ENCODE measurements at regions not wholly inside any gene's neighbourhood (a gene's known extent, or its start where the extent isn't known, plus 50 kb on each side); places are given as distances from the start of the nearest gene placed in this dataset.

DNA sequence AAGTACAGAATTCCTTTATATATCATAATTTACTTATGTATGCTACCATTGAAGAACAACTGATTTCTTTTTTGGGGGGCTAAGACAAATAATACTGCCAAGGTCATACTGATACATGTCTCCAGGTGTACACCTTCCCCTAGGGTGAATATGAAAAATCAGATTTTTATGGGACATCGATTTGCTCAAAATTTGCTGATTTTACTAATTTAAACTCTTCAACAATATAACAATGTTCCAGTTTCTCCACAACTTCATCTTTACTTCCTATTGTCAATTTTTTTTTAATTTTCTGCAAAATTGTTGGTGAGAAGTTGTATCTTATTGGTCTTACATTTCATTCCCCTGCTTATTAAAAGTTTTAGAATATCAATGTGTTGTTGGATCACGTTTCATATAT lies 495.4 kb upstream of the MANEA start:
- Histone ChIP-seq H3K4me2 (no peak overlapping the region), H3F3A (replicated peaks; ENCODE audit: low read depth) (no peaks in the 10 kb centered on the region), H4K20me1 (replicated peaks; ENCODE audit: insufficient read depth) (no peaks in the 10 kb centered on the region), H3K9me2 (ENCODE audit: insufficient read depth) (no peaks in the 10 kb centered on the region), H3K27ac (ENCODE audit: low read depth) (no peak overlapping the region), H2AFZ (no peak overlapping the region), H3K27me3 (ENCODE audit: insufficient read depth) (no peaks in the 10 kb centered on the region), H3K36me3 (ENCODE audit: insufficient read depth) (no peaks in the 10 kb centered on the region), H3K4me1 (ENCODE audit: insufficient read depth) (no peaks in the 10 kb centered on the region), H3K4me3 (no peak overlapping the region), H3K79me2 (replicated peaks; ENCODE audit: insufficient read depth) (no peaks in the 10 kb centered on the region)
- no peaks in the 10 kb centered on the region for H3K4me1 Mint-ChIP-seq
- TF ChIP-seq, protein P1, sequence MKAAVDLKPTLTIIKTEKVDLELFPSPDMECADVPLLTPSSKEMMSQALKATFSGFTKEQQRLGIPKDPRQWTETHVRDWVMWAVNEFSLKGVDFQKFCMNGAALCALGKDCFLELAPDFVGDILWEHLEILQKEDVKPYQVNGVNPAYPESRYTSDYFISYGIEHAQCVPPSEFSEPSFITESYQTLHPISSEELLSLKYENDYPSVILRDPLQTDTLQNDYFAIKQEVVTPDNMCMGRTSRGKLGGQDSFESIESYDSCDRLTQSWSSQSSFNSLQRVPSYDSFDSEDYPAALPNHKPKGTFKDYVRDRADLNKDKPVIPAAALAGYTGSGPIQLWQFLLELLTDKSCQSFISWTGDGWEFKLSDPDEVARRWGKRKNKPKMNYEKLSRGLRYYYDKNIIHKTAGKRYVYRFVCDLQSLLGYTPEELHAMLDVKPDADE (IDR thresholded peaks at IDR 0.05), result no peak
- TF ChIP-seq NANOG (IDR thresholded peaks at IDR 0.05; ENCODE audit: borderline replicate concordance) (no peak), JUNB (IDR thresholded peaks at IDR 0.05; ENCODE audit: unreplicated experiment) (no peak), CREB1 (CRISPR knock-in tag; IDR thresholded peaks at IDR 0.05; ENCODE audit: low read depth) (no peak), STAT1 (IDR thresholded peaks at IDR 0.05; ENCODE audit: unreplicated experiment) (no peak), ZNF114 (CRISPR knock-in tag; IDR thresholded peaks at IDR 0.05) (no peak), EZH2phosphoT487 (IDR thresholded peaks at IDR 0.05; ENCODE audit: unreplicated experiment) (no peak), ZNF331 (CRISPR knock-in tag; IDR thresholded peaks at IDR 0.05; ENCODE audit: low read depth) (no peak), EZH2 (IDR thresholded peaks at IDR 0.05; ENCODE audit: low read depth, unreplicated experiment) (no peak), POLR2AphosphoS5 (IDR thresholded peaks at IDR 0.05; ENCODE audit: low read depth) (no peak)
- TF ChIP-seq, protein P2, sequence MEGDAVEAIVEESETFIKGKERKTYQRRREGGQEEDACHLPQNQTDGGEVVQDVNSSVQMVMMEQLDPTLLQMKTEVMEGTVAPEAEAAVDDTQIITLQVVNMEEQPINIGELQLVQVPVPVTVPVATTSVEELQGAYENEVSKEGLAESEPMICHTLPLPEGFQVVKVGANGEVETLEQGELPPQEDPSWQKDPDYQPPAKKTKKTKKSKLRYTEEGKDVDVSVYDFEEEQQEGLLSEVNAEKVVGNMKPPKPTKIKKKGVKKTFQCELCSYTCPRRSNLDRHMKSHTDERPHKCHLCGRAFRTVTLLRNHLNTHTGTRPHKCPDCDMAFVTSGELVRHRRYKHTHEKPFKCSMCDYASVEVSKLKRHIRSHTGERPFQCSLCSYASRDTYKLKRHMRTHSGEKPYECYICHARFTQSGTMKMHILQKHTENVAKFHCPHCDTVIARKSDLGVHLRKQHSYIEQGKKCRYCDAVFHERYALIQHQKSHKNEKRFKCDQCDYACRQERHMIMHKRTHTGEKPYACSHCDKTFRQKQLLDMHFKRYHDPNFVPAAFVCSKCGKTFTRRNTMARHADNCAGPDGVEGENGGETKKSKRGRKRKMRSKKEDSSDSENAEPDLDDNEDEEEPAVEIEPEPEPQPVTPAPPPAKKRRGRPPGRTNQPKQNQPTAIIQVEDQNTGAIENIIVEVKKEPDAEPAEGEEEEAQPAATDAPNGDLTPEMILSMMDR (conservative IDR thresholded peaks at IDR 0.05; ENCODE audit: low read depth in 2 of 2), result no peak
- TF ChIP-seq, protein P3, sequence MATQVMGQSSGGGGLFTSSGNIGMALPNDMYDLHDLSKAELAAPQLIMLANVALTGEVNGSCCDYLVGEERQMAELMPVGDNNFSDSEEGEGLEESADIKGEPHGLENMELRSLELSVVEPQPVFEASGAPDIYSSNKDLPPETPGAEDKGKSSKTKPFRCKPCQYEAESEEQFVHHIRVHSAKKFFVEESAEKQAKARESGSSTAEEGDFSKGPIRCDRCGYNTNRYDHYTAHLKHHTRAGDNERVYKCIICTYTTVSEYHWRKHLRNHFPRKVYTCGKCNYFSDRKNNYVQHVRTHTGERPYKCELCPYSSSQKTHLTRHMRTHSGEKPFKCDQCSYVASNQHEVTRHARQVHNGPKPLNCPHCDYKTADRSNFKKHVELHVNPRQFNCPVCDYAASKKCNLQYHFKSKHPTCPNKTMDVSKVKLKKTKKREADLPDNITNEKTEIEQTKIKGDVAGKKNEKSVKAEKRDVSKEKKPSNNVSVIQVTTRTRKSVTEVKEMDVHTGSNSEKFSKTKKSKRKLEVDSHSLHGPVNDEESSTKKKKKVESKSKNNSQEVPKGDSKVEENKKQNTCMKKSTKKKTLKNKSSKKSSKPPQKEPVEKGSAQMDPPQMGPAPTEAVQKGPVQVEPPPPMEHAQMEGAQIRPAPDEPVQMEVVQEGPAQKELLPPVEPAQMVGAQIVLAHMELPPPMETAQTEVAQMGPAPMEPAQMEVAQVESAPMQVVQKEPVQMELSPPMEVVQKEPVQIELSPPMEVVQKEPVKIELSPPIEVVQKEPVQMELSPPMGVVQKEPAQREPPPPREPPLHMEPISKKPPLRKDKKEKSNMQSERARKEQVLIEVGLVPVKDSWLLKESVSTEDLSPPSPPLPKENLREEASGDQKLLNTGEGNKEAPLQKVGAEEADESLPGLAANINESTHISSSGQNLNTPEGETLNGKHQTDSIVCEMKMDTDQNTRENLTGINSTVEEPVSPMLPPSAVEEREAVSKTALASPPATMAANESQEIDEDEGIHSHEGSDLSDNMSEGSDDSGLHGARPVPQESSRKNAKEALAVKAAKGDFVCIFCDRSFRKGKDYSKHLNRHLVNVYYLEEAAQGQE (IDR thresholded peaks at IDR 0.05; ENCODE audit: unreplicated experiment), result no peak
- TF ChIP-seq, protein P4, sequence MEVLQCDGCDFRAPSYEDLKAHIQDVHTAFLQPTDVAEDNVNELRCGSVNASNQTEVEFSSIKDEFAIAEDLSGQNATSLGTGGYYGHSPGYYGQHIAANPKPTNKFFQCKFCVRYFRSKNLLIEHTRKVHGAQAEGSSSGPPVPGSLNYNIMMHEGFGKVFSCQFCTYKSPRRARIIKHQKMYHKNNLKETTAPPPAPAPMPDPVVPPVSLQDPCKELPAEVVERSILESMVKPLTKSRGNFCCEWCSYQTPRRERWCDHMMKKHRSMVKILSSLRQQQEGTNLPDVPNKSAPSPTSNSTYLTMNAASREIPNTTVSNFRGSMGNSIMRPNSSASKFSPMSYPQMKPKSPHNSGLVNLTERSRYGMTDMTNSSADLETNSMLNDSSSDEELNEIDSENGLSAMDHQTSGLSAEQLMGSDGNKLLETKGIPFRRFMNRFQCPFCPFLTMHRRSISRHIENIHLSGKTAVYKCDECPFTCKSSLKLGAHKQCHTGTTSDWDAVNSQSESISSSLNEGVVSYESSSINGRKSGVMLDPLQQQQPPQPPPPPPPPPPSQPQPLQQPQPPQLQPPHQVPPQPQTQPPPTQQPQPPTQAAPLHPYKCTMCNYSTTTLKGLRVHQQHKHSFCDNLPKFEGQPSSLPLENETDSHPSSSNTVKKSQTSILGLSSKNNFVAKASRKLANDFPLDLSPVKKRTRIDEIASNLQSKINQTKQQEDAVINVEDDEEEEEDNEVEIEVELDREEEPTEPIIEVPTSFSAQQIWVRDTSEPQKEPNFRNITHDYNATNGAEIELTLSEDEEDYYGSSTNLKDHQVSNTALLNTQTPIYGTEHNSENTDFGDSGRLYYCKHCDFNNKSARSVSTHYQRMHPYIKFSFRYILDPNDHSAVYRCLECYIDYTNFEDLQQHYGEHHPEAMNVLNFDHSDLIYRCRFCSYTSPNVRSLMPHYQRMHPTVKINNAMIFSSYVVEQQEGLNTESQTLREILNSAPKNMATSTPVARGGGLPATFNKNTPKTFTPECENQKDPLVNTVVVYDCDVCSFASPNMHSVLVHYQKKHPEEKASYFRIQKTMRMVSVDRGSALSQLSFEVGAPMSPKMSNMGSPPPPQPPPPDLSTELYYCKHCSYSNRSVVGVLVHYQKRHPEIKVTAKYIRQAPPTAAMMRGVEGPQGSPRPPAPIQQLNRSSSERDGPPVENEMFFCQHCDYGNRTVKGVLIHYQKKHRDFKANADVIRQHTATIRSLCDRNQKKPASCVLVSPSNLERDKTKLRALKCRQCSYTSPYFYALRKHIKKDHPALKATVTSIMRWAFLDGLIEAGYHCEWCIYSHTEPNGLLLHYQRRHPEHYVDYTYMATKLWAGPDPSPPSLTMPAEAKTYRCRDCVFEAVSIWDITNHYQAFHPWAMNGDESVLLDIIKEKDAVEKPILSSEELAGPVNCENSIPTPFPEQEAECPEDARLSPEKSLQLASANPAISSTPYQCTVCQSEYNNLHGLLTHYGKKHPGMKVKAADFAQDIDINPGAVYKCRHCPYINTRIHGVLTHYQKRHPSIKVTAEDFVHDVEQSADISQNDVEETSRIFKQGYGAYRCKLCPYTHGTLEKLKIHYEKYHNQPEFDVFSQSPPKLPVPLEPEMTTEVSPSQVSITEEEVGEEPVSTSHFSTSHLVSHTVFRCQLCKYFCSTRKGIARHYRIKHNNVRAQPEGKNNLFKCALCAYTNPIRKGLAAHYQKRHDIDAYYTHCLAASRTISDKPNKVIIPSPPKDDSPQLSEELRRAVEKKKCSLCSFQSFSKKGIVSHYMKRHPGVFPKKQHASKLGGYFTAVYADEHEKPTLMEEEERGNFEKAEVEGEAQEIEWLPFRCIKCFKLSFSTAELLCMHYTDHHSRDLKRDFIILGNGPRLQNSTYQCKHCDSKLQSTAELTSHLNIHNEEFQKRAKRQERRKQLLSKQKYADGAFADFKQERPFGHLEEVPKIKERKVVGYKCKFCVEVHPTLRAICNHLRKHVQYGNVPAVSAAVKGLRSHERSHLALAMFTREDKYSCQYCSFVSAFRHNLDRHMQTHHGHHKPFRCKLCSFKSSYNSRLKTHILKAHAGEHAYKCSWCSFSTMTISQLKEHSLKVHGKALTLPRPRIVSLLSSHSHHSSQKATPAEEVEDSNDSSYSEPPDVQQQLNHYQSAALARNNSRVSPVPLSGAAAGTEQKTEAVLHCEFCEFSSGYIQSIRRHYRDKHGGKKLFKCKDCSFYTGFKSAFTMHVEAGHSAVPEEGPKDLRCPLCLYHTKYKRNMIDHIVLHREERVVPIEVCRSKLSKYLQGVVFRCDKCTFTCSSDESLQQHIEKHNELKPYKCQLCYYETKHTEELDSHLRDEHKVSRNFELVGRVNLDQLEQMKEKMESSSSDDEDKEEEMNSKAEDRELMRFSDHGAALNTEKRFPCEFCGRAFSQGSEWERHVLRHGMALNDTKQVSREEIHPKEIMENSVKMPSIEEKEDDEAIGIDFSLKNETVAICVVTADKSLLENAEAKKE (CRISPR knock-in tag; IDR thresholded peaks at IDR 0.05), result no peak
- no peaks in the 10 kb centered on the region for H3K9me3 Mint-ChIP-seq
- DNase-seq (ENCODE audit: low spot score) (no peak), ATAC-seq (no peak)
- no peak overlapping the region for H3K4me3 Mint-ChIP-seq
- H3K27ac Mint-ChIP-seq, result no peak overlapping the region
- H3K27me3 Mint-ChIP-seq (ENCODE audit: insufficient read depth, low read depth, poor library complexity), result no peaks in the 10 kb centered on the region
- no peaks in the 10 kb centered on the region for H3K36me3 Mint-ChIP-seq (ENCODE audit: low read depth)

Data from GM23338 (cell line).